Activated CD8-positive, alpha-beta T cell treated with anti-CD3 and anti-CD28 coated beads for 36 hours (primary cell): ENCODE measurements at regions not wholly inside any gene's neighbourhood (a gene's known extent, or its start where the extent isn't known, plus 50 kb on each side); places are given as distances from the start of the nearest gene placed in this dataset.
"Not testable (repeated sequence)": the region's sequence is repeated elsewhere in the genome, so short reads cannot be mapped to it uniquely, and the experiment has no call there.

ENCODE experiments used
- ATAC-seq: fragments of 200-7000 bp; cut with Tn5 transposase; one replicate; pipeline ENCODE4 v1.10.0; 2021; ENCODE audit warnings: mild to moderate bottlenecking, moderate library complexity
- CTCF ChIA-PET: fragments of 350-600 bp; sonication (Branson Sonifier 250); formaldehyde crosslinking; loops from one replicate; lab custom pipeline; 2021; ENCODE audit warnings: antibody characterized with exemption; lab: Charles Lee
- POLR2A ChIA-PET: fragments of 350-600 bp; sonication (Branson Sonifier 250); formaldehyde crosslinking; loops from one replicate; lab custom pipeline; 2021; ENCODE audit warnings: antibody characterized with exemption; lab: Charles Lee
- DNase-seq: peaks from one replicate; pipeline ENCODE4 v3.0.0-alpha.2; 2020
- H3K27ac Mint-ChIP-seq: one replicate; pipeline ENCODE4 v1.8.0; 2021; ENCODE audit warnings: mild to moderate bottlenecking, mixed read lengths
- H3K27me3 Mint-ChIP-seq: one replicate; pipeline ENCODE4 v1.8.0; 2021; ENCODE audit warnings: mixed read lengths
- H3K36me3 Mint-ChIP-seq: one replicate; pipeline ENCODE4 v1.8.0; 2021; ENCODE audit warnings: low read depth, mixed read lengths
- H3K4me1 Mint-ChIP-seq: one replicate; pipeline ENCODE4 v1.8.0; 2021; ENCODE audit warnings: low read depth, mixed read lengths
- H3K4me3 Mint-ChIP-seq: one replicate; pipeline ENCODE4 v1.8.0; 2021; ENCODE audit warnings: mild to moderate bottlenecking, moderate library complexity, mixed read lengths
- H3K9me3 Mint-ChIP-seq: one replicate; pipeline ENCODE4 v1.8.0; 2021; ENCODE audit warnings: mixed read lengths
- CTCF ChIP-seq: fragments of 200-600 bp; IDR thresholded peaks from one replicate; pipeline ENCODE4 v1.8.0; 2022; ENCODE audit warnings: antibody characterized with exemption, mild to moderate bottlenecking
- intact Hi-C: fragments of 100-400 bp; cut with micrococcal nuclease; formaldehyde crosslinking; loops from one replicate; pipeline ENCODE4 v1.10.0; 2022

GRCh38 chr5:98543490-98543889, 230.0 kb upstream of the RGMB start:
- TF ChIP-seq CTCF, result no peak
- Mint-ChIP-seq H3K4me1 (no peaks in the 10 kb centered on the region), H3K36me3 (no peaks in the 10 kb centered on the region), H3K27me3 (no peaks in the 10 kb centered on the region), H3K4me3 (no peak overlapping the region), H3K27ac (no peak overlapping the region), H3K9me3 (peaks cover 22% of the 10 kb centered on the region)
- DNase-seq, result no peak
- intact Hi-C loops, result no loop called here
- ATAC-seq, result no peak
- POLR2A ChIA-PET, result no interaction called here
- CTCF ChIA-PET, result no interaction called here

GRCh38 chr5:98546924-98547323, 226.5 kb upstream of the RGMB start:
- H3K9me3 Mint-ChIP-seq, H3K4me3 Mint-ChIP-seq, DNase-seq, CTCF ChIA-PET, ATAC-seq, H3K4me1 Mint-ChIP-seq, H3K36me3 Mint-ChIP-seq, H3K27ac Mint-ChIP-seq, POLR2A ChIA-PET, H3K27me3 Mint-ChIP-seq, intact Hi-C loops: not testable (repeated sequence)

GRCh38 chr5:98556712-98557111, 216.8 kb upstream of the RGMB start:
- no peaks in the 10 kb centered on the region for H3K27me3 Mint-ChIP-seq
- H3K27ac Mint-ChIP-seq, result no peak overlapping the region
- ChIA-PET CTCF (interaction anchor here (0.5 kb wide), 1 partner anchor 1154 kb away, joined by 3 read pairs; no protein-coding TSS in a partner anchor), POLR2A (no interaction called here)
- intact Hi-C loops, result no loop called here
- H3K4me1 Mint-ChIP-seq, result no peaks in the 10 kb centered on the region
- ATAC-seq (no peak), DNase-seq (no peak)
- H3K4me3 Mint-ChIP-seq, result no peak overlapping the region
- no peak for TF ChIP-seq CTCF
- H3K36me3 Mint-ChIP-seq, result no peaks in the 10 kb centered on the region
- peaks cover 1% of the 10 kb centered on the region for H3K9me3 Mint-ChIP-seq

GRCh38 chr5:98557916-98558315, 215.5 kb upstream of the RGMB start:
- TF ChIP-seq CTCF, result no peak
- Mint-ChIP-seq H3K4me3 (no peak overlapping the region), H3K27me3 (no peaks in the 10 kb centered on the region), H3K4me1 (no peaks in the 10 kb centered on the region), H3K27ac (no peak overlapping the region), H3K36me3 (no peaks in the 10 kb centered on the region), H3K9me3 (no peaks in the 10 kb centered on the region)
- ATAC-seq (no peak), DNase-seq (no peak)
- intact Hi-C loops, result no loop called here
- ChIA-PET CTCF (no interaction called here), POLR2A (no interaction called here)

- Mint-ChIP-seq H3K4me3 (no peak overlapping the region), H3K36me3 (no peaks in the 10 kb centered on the region), H3K27me3 (peaks cover 2% of the 10 kb centered on the region), H3K4me1 (no peaks in the 10 kb centered on the region), H3K27ac (no peak overlapping the region), H3K9me3 (no peaks in the 10 kb centered on the region)
- ATAC-seq (no peak), DNase-seq (no peak)
- TF ChIP-seq CTCF, result no peak
- ChIA-PET CTCF (no interaction called here), POLR2A (no interaction called here)
- intact Hi-C loops, result no loop called here
These were observed 209.4 kb upstream of the RGMB start for GRCh38 chr5:98563885-98564653.
